Stomach smooth muscle (tissue), 2 donors: ENCODE measurements at regions not wholly inside any gene's neighbourhood (a gene's known extent, or its start where the extent isn't known, plus 50 kb on each side); places are given as distances from the start of the nearest gene placed in this dataset.

Source experiments
- H3K27ac ChIP-seq: one replicate; pipeline ENCODE4 v1.7.0; 2013; ENCODE audit warnings: mild to moderate bottlenecking, low read length, inconsistent platforms
- H3K27me3 ChIP-seq, 2 donors: one replicate each; pipeline ENCODE4 v1.7.0; 2013; ENCODE audit warnings: low read length in 2 of 2; ENCODE audit not compliant: insufficient read depth in 2 of 2, control insufficient read depth in 1 of 2
- H3K36me3 ChIP-seq, 2 donors: one replicate each; pipeline ENCODE4 v1.7.0; 2013; ENCODE audit warnings: low read length in 2 of 2; ENCODE audit not compliant: control insufficient read depth in 2 of 2, insufficient read depth in 2 of 2
- H3K4me1 ChIP-seq: one replicate; pipeline ENCODE4 v1.7.0; 2013; ENCODE audit warnings: low read length; ENCODE audit not compliant: control insufficient read depth, insufficient read depth
- H3K4me3 ChIP-seq, 2 donors: one replicate each; pipeline ENCODE4 v1.7.0; 2013; ENCODE audit warnings: low read length in 2 of 2
- H3K9ac ChIP-seq, 2 donors: one replicate each; pipeline ENCODE4 v1.7.0; 2013; ENCODE audit warnings: low read length in 2 of 2, mild to moderate bottlenecking in 1 of 2
- H3K9me3 ChIP-seq, 2 donors: one replicate each; pipeline ENCODE4 v1.7.0; 2013; ENCODE audit warnings: low read length in 2 of 2; ENCODE audit not compliant: control insufficient read depth in 2 of 2
- donor health status: healthy.
- donor health status: Pancreatic carcinoma.

- no peak overlapping the region for H3K9ac ChIP-seq
- H3K4me3 ChIP-seq: no peak overlapping the region
- H3K36me3 ChIP-seq: no peaks in the 10 kb centered on the region
- H3K9me3 ChIP-seq: no peaks in the 10 kb centered on the region
- H3K27me3 ChIP-seq: no peaks in the 10 kb centered on the region
- no peak overlapping the region for H3K27ac ChIP-seq
- no peaks in the 10 kb centered on the region for H3K4me1 ChIP-seq
These were observed 330.1 kb downstream of the FAT3 start for GRCh38 chr11:92554688-92555087.

- Histone ChIP-seq H3K36me3 (no peaks in the 10 kb centered on the region), H3K27me3 (no peaks in the 10 kb centered on the region), H3K9ac (no peak overlapping the region), H3K9me3 (no peaks in the 10 kb centered on the region), H3K4me3 (no peak overlapping the region), H3K4me1 (no peaks in the 10 kb centered on the region), H3K27ac (no peak overlapping the region)
These were observed 331.8 kb downstream of the FAT3 start for GRCh38 chr11:92556431-92556830.

- H3K9me3 ChIP-seq: no peaks in the 10 kb centered on the region
- no peak overlapping the region for H3K27ac ChIP-seq
- H3K36me3 ChIP-seq: no peaks in the 10 kb centered on the region
- no peak overlapping the region for H3K4me3 ChIP-seq
- H3K4me1 ChIP-seq: no peaks in the 10 kb centered on the region
- no peak overlapping the region for H3K9ac ChIP-seq
- no peaks in the 10 kb centered on the region for H3K27me3 ChIP-seq
These were observed 333.3 kb downstream of the FAT3 start for GRCh38 chr11:92557879-92558278.

- no peak overlapping the region for H3K4me3 ChIP-seq
- no peaks in the 10 kb centered on the region for H3K9me3 ChIP-seq
- no peaks in the 10 kb centered on the region for H3K27me3 ChIP-seq
- no peak overlapping the region for H3K9ac ChIP-seq
- H3K36me3 ChIP-seq: no peaks in the 10 kb centered on the region
- H3K4me1 ChIP-seq: no peaks in the 10 kb centered on the region
- no peak overlapping the region for H3K27ac ChIP-seq
These were observed 333.7 kb downstream of the FAT3 start for GRCh38 chr11:92558323-92558722.

DNA sequence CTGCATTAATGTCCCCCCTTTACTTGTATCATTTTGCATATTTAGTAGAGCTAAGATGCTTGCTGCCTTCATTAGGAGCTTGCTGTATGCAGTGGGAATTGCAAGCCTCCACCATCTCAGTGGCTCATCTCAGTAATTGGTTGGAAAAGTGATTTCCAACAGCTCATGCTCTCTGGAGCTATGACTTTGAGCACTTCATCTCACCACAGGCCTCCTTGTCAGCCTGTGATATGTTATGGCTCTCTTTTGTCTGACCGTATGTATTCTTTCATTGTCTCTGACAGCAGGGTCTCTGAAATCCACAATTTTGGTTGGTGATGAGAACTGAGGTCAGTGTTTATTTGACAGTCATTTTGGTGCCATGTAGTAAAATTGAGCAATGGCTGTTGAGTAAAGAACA lies 345.1 kb downstream of the FAT3 start:
- no peak overlapping the region for H3K27ac ChIP-seq
- H3K27me3 ChIP-seq: no peaks in the 10 kb centered on the region
- H3K4me1 ChIP-seq: no peaks in the 10 kb centered on the region
- H3K36me3 ChIP-seq: no peaks in the 10 kb centered on the region
- no peak overlapping the region for H3K4me3 ChIP-seq
- no peaks in the 10 kb centered on the region for H3K9me3 ChIP-seq
- H3K9ac ChIP-seq: no peak overlapping the region

DNA sequence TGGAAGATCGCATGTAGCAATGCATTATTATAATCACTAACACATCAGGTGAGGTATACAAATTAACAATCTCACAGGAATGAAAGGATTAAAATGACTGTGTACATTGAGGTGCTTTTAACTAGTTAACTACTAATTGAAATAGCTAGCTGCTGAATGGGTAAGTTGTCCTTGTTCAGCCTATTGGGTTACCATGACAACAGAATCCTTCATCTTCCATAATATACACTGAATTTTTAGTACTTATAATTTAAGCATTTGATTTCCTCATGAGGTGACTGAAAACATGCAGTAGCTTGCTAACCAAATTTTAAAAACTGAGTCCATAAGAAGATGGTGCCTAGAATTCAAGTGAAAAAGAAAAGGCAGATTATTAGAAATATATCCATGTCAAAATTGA lies 347.9 kb downstream of the FAT3 start:
- Histone ChIP-seq H3K27ac (no peak overlapping the region), H3K36me3 (no peaks in the 10 kb centered on the region), H3K27me3 (no peaks in the 10 kb centered on the region), H3K4me1 (no peaks in the 10 kb centered on the region), H3K9me3 (no peaks in the 10 kb centered on the region), H3K4me3 (no peak overlapping the region), H3K9ac (no peak overlapping the region)

- H3K27ac ChIP-seq: no peak overlapping the region
- H3K36me3 ChIP-seq: no peaks in the 10 kb centered on the region
- no peak overlapping the region for H3K4me3 ChIP-seq
- H3K9ac ChIP-seq: no peak overlapping the region
- no peaks in the 10 kb centered on the region for H3K9me3 ChIP-seq
- no peaks in the 10 kb centered on the region for H3K4me1 ChIP-seq
- no peaks in the 10 kb centered on the region for H3K27me3 ChIP-seq
These were observed 351.7 kb downstream of the FAT3 start for GRCh38 chr11:92576315-92576714.

GRCh38 chr11:92580908-92581307 lies 356.3 kb downstream of the FAT3 start:
- no peaks in the 10 kb centered on the region for H3K9me3 ChIP-seq
- no peaks in the 10 kb centered on the region for H3K27me3 ChIP-seq
- H3K9ac ChIP-seq: no peak overlapping the region
- no peaks in the 10 kb centered on the region for H3K36me3 ChIP-seq
- H3K4me3 ChIP-seq: no peak overlapping the region
- H3K27ac ChIP-seq: no peak overlapping the region
- no peaks in the 10 kb centered on the region for H3K4me1 ChIP-seq

DNA sequence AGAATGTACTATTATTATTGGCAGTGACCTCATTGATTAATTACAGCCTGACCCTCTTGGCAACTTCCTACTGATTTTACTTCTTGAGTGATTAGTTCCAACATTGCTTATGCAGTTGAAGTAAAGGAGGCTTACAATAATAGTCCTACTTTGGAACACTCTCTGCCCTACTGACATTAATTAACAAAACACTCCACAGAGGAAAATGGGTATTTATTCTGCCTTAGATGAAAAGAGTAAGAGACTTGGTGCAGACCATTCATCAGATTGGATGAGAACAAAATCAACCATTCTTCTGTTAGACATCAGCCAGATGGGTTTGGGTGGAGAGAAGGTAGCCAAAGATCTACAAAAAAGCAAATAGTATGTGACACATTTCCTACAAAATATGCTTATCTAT lies 363.8 kb downstream of the FAT3 start:
- Histone ChIP-seq H3K27ac (no peak overlapping the region), H3K4me3 (no peak overlapping the region), H3K36me3 (no peaks in the 10 kb centered on the region), H3K4me1 (no peaks in the 10 kb centered on the region), H3K27me3 (no peaks in the 10 kb centered on the region), H3K9ac (no peak overlapping the region), H3K9me3 (no peaks in the 10 kb centered on the region)

- Histone ChIP-seq H3K27me3 (no peaks in the 10 kb centered on the region), H3K36me3 (no peaks in the 10 kb centered on the region), H3K4me1 (no peaks in the 10 kb centered on the region)
These were observed 364.9 kb downstream of the FAT3 start for GRCh38 chr11:92589512-92589911.

GRCh38 chr11:92591521-92591920 lies 366.9 kb downstream of the FAT3 start:
- no peaks in the 10 kb centered on the region for H3K9me3 ChIP-seq
- H3K9ac ChIP-seq: no peak overlapping the region
- H3K27me3 ChIP-seq: no peaks in the 10 kb centered on the region
- H3K27ac ChIP-seq: no peak overlapping the region
- no peak overlapping the region for H3K4me3 ChIP-seq
- H3K4me1 ChIP-seq: no peaks in the 10 kb centered on the region
- no peaks in the 10 kb centered on the region for H3K36me3 ChIP-seq

More at GRCh38 chr11:92589512-92589911, 364.9 kb downstream of the FAT3 start:
- Histone ChIP-seq H3K9ac (no peak overlapping the region), H3K4me3 (no peak overlapping the region), H3K9me3 (no peaks in the 10 kb centered on the region), H3K27ac (no peak overlapping the region)

- Histone ChIP-seq H3K27ac (no peak overlapping the region), H3K36me3 (no peaks in the 10 kb centered on the region), H3K4me3 (no peak overlapping the region), H3K4me1 (no peaks in the 10 kb centered on the region), H3K27me3 (no peaks in the 10 kb centered on the region), H3K9ac (no peak overlapping the region), H3K9me3 (no peaks in the 10 kb centered on the region)
These were observed 369.6 kb downstream of the FAT3 start for GRCh38 chr11:92594251-92594650.
